ENCODE measurements at regions not wholly inside any gene's neighbourhood (a gene's known extent, or its start where the extent isn't known, plus 50 kb on each side); places are given as distances from the start of the nearest gene placed in this dataset.

GRCh38 chr12:98238515-98239130 is 276.8 kb upstream of the TMPO start:
- DNase-seq (ENCODE audit: low read depth in 3 of 3, low spot score in 2 of 3) = no peak

GRCh38 chr12:98243190-98243589 is 272.2 kb upstream of the TMPO start:
- no peak for DNase-seq (ENCODE audit: low read depth in 3 of 3, low spot score in 2 of 3)

GRCh38 chr12:98244136-98244535 is 271.3 kb upstream of the TMPO start:
- no peak for DNase-seq (ENCODE audit: low read depth in 3 of 3, low spot score in 2 of 3)

- peak in 1 of 3 donors; percentile 19 for DNase-seq (ENCODE audit: low read depth in 3 of 3, low spot score in 2 of 3)
These were observed 262.0 kb upstream of the TMPO start for GRCh38 chr12:98253207-98254037.

GRCh38 chr12:98256830-98257229 is 258.6 kb upstream of the TMPO start:
- DNase-seq (ENCODE audit: low read depth in 3 of 3, low spot score in 2 of 3) = no peak

GRCh38 chr12:98259693-98260092 is 255.7 kb upstream of the TMPO start:
- DNase-seq (ENCODE audit: low read depth in 3 of 3, low spot score in 2 of 3) = no peak

GRCh38 chr12:98260276-98260675 is 255.1 kb upstream of the TMPO start:
- no peak for DNase-seq (ENCODE audit: low read depth in 3 of 3, low spot score in 2 of 3)

- no peak for DNase-seq (ENCODE audit: low read depth in 3 of 3, low spot score in 2 of 3)
These were observed 252.5 kb upstream of the TMPO start for GRCh38 chr12:98262902-98263301.

GRCh38 chr12:98274430-98275130 is 240.8 kb upstream of the TMPO start:
- no peak for DNase-seq (ENCODE audit: low read depth in 3 of 3, low spot score in 2 of 3)

- no peak for DNase-seq (ENCODE audit: low read depth in 3 of 3, low spot score in 2 of 3)
These were observed 240.3 kb upstream of the TMPO start for GRCh38 chr12:98275131-98275475.

- DNase-seq (ENCODE audit: low read depth in 3 of 3, low spot score in 2 of 3) = no peak
These were observed 235.2 kb upstream of the TMPO start for GRCh38 chr12:98280152-98280551.

GRCh38 chr12:98280621-98281020 is 234.8 kb upstream of the TMPO start:
- no peak for DNase-seq (ENCODE audit: low read depth in 3 of 3, low spot score in 2 of 3)

GRCh38 chr12:98291828-98292227 is 223.6 kb upstream of the TMPO start:
- DNase-seq (ENCODE audit: low read depth in 3 of 3, low spot score in 2 of 3) = no peak

- DNase-seq (ENCODE audit: low read depth in 3 of 3, low spot score in 2 of 3) = no peak
These were observed 221.2 kb upstream of the TMPO start for GRCh38 chr12:98294051-98294805.

- DNase-seq (ENCODE audit: low read depth in 3 of 3, low spot score in 2 of 3) = no peak
These were observed 219.7 kb upstream of the TMPO start for GRCh38 chr12:98295681-98296080.

- peak in 2 of 3 donors; percentile 7 to 21 for DNase-seq (ENCODE audit: low read depth in 3 of 3, low spot score in 2 of 3)
These were observed 218.8 kb upstream of the TMPO start for GRCh38 chr12:98296462-98297079.

- DNase-seq (ENCODE audit: low read depth in 3 of 3, low spot score in 2 of 3) = no peak
These were observed 217.9 kb upstream of the TMPO start for GRCh38 chr12:98297538-98297937.

- DNase-seq (ENCODE audit: low read depth in 3 of 3, low spot score in 2 of 3) = no peak
These were observed 207.2 kb upstream of the TMPO start for GRCh38 chr12:98308141-98308540.

GRCh38 chr12:98317939-98318899 is 197.2 kb upstream of the TMPO start:
- no peak for DNase-seq (ENCODE audit: low read depth in 3 of 3, low spot score in 2 of 3)

Measured in right renal cortex interstitium (tissue), 3 donors.